PC-3 (cell line): ENCODE measurements at regions not wholly inside any gene's neighbourhood (a gene's known extent, or its start where the extent isn't known, plus 50 kb on each side); places are given as distances from the start of the nearest gene placed in this dataset.
A peak's percentile ranks its signal among the peaks of the same experiment; 100 is the strongest.

ENCODE experiments used
- ATAC-seq: fragments of 200-7000 bp; cut with Tn5 transposase; 2 replicates; pipeline ENCODE4 v1.9.1; 2020; ENCODE audit warnings: mild to moderate bottlenecking, moderate library complexity
- BruUV-seq: library from RNA; stranded (reverse); fragments of 400-500 nt; replicated peaks from 2 replicates; lab custom pipeline; 2021; lab: Mats Ljungman, UMichigan
- CTCF ChIA-PET: fragments of 300-600 bp; sonication (Branson Sonifier 250); formaldehyde crosslinking; loops from one replicate; lab custom pipeline; 2022; ENCODE audit warnings: antibody characterized with exemption; lab: Charles Lee
- POLR2A ChIA-PET: fragments of 300-600 bp; sonication (Branson Sonifier 250); formaldehyde crosslinking; loops from one replicate; lab custom pipeline; 2022; ENCODE audit warnings: antibody characterized with exemption; ENCODE audit not compliant: unreplicated experiment; lab: Charles Lee
- DNase-seq: peaks from one replicate; pipeline ENCODE4 v3.0.0-alpha.2; 2015
- H2AFZ ChIP-seq: fragments of 300-600 bp; sonication (generic); 2 replicates; pipeline ENCODE4 v1.6.0; 2016; ENCODE audit warnings: antibody characterized with exemption, low read length
- H3F3A ChIP-seq: fragments of 300-600 bp; sonication (generic); one replicate; pipeline ENCODE4 v1.6.0; 2017; ENCODE audit warnings: antibody characterized with exemption, low read length, control low read depth, mild to moderate bottlenecking; ENCODE audit not compliant: unreplicated experiment
- H3K27ac ChIP-seq: fragments of 300-600 bp; sonication (generic); 2 replicates; pipeline ENCODE4 v1.5.1; 2016; ENCODE audit warnings: mild to moderate bottlenecking, low read length
- H3K27me3 ChIP-seq: fragments of 300-600 bp; sonication (generic); 2 replicates; pipeline ENCODE4 v1.6.1; 2016; ENCODE audit warnings: low read length, mixed read lengths
- H3K36me3 ChIP-seq: fragments of 300-600 bp; sonication (generic); 2 replicates; pipeline ENCODE4 v1.6.1; 2016; ENCODE audit warnings: low read depth, mixed run types, low read length, mixed read lengths
- H3K4me1 ChIP-seq: fragments of 300-600 bp; sonication (generic); 2 replicates; pipeline ENCODE4 v1.5.1; 2016; ENCODE audit warnings: low read length; ENCODE audit not compliant: insufficient read depth
- H3K4me2 ChIP-seq: fragments of 300-600 bp; sonication (generic); 2 replicates; pipeline ENCODE4 v1.6.0; 2016; ENCODE audit warnings: low read length
- H3K4me3 ChIP-seq: fragments of 300-600 bp; sonication (generic); 2 replicates; pipeline ENCODE4 v1.5.1; 2016; ENCODE audit warnings: mild to moderate bottlenecking, low read length, mixed read lengths
- H3K79me2 ChIP-seq: fragments of 300-600 bp; sonication (generic); 2 replicates; pipeline ENCODE4 v1.6.1; 2017; ENCODE audit warnings: low read length, mixed read lengths
- H3K9ac ChIP-seq: fragments of 300-600 bp; sonication (generic); 2 replicates; pipeline ENCODE4 v1.6.0; 2016; ENCODE audit warnings: mild to moderate bottlenecking, low read length
- H3K9me2 ChIP-seq: fragments of 300-600 bp; sonication (generic); replicated peaks from 2 replicates; pipeline ENCODE4 v1.6.1; 2016; ENCODE audit warnings: mixed run types, low read length, mixed read lengths
- H3K9me3 ChIP-seq: fragments of 300-600 bp; sonication (generic); 2 replicates; pipeline ENCODE4 v1.6.1; 2016; ENCODE audit warnings: low read length, mixed read lengths
- H4K20me1 ChIP-seq: fragments of 300-600 bp; sonication (generic); 2 replicates; pipeline ENCODE4 v1.6.1; 2016; ENCODE audit warnings: low read length, mixed read lengths
- CTCF ChIP-seq: fragments of 300-600 bp; sonication (generic); conservative IDR thresholded peaks from 2 replicates; pipeline ENCODE4 v1.5.1; 2017; ENCODE audit warnings: antibody characterized with exemption, low read depth, mild to moderate bottlenecking, low read length
- EZH2 ChIP-seq: fragments of 300-600 bp; sonication (generic); IDR thresholded peaks from one replicate; pipeline ENCODE4 v1.6.1; 2017; ENCODE audit warnings: antibody characterized with exemption, mild to moderate bottlenecking, low read length; ENCODE audit not compliant: unreplicated experiment
- EZH2phosphoT487 ChIP-seq: fragments of 300-600 bp; sonication (generic); IDR thresholded peaks from 2 replicates; pipeline ENCODE4 v1.6.1; 2018; ENCODE audit warnings: mild to moderate bottlenecking, antibody characterized with exemption, low read length, borderline replicate concordance
- intact Hi-C: fragments of 100-400 bp; cut with micrococcal nuclease; formaldehyde crosslinking; loops from 2 replicates; pipeline ENCODE4 v1.9.0; 2023

GRCh38 chr15:39250001-39250400 lies 330.9 kb upstream of the THBS1 start:
- H2AFZ ChIP-seq = no peak overlapping the region
- H3K27ac ChIP-seq = no peak overlapping the region
- no peaks in the 10 kb centered on the region for H3K9me3 ChIP-seq
- ChIA-PET POLR2A (no interaction called here), CTCF (no interaction called here)
- no peaks in the 10 kb centered on the region for H3F3A ChIP-seq
- BruUV-seq = no TSS peak
- intact Hi-C loops = no loop called here
- ATAC-seq (no peak), DNase-seq (no peak)
- H3K27me3 ChIP-seq = no peaks in the 10 kb centered on the region
- no peak overlapping the region for H3K4me2 ChIP-seq
- no peaks in the 10 kb centered on the region for H4K20me1 ChIP-seq
- peaks cover 46% of the 10 kb centered on the region for H3K4me1 ChIP-seq
- no peak overlapping the region for H3K9ac ChIP-seq
- no peaks in the 10 kb centered on the region for H3K36me3 ChIP-seq
- no peak overlapping the region for H3K4me3 ChIP-seq
- H3K79me2 ChIP-seq = no peaks in the 10 kb centered on the region
- TF ChIP-seq EZH2 = no peak
- TF ChIP-seq CTCF = no peak
- no peak for TF ChIP-seq EZH2phosphoT487
- H3K9me2 ChIP-seq = no peaks in the 10 kb centered on the region

DNA sequence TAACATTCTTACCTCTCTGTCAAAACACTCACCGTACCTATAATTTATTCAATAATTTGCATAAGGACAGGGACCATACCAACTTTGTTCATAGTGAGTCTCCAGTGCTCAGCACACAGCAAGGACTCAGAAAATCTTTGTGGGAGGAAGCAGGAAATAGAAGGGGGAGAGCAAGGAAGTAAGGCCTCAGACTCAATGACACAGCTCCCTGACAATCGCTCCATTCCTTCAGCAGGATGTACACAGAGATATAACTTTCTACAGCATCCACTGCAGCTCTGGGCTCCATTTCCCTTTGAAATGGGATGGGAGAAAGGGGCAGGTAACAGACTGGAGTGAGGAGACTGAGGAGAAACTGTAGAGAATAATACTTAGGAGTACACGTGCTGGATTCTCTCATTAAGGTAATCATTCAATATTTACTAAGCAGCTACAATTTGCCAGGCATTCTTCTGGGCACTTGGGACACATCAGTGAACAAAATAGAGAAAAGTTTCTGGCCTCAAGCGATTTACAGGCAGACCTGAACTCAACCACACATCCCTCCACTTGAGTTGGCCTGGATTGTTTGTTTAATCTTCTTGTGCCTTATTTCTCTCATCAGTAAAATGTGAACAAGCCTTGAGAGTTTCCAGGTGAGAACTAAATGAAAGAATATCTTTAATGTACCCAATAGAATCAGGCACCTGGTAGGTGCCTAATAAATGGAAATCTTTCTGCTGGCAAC lies 330.3 kb upstream of the THBS1 start:
- POLR2A ChIA-PET = no interaction called here
- peak; percentile 15 for DNase-seq
- BruUV-seq = no TSS peak
- Histone ChIP-seq H3K9ac (no peak overlapping the region), H3K4me1 (peaks cover 39% of the 10 kb centered on the region), H2AFZ (no peak overlapping the region), H3K9me3 (no peaks in the 10 kb centered on the region), H3K27me3 (no peaks in the 10 kb centered on the region), H3K9me2 (no peaks in the 10 kb centered on the region), H3K4me3 (no peak overlapping the region), H3K27ac (no peak overlapping the region; the same call in 1 of the 2 replicates), H3K79me2 (no peaks in the 10 kb centered on the region), H4K20me1 (no peaks in the 10 kb centered on the region), H3K36me3 (no peaks in the 10 kb centered on the region), H3F3A (no peaks in the 10 kb centered on the region), H3K4me2 (no peak overlapping the region)
- intact Hi-C loops = no loop called here
- CTCF ChIA-PET = no interaction called here
- TF ChIP-seq CTCF (no peak), EZH2 (no peak), EZH2phosphoT487 (no peak)
- no peak for ATAC-seq

GRCh38 chr15:39251413-39252133 lies 329.3 kb upstream of the THBS1 start:
- H3K4me2 ChIP-seq = no peak overlapping the region
- TF ChIP-seq CTCF (no peak), EZH2phosphoT487 (no peak), EZH2 (no peak)
- POLR2A ChIA-PET = no interaction called here
- peaks cover 30% of the 10 kb centered on the region for H3K4me1 ChIP-seq
- H3K9ac ChIP-seq = no peak overlapping the region
- H3K36me3 ChIP-seq = no peaks in the 10 kb centered on the region
- no peaks in the 10 kb centered on the region for H3F3A ChIP-seq
- no peak overlapping the region for H3K4me3 ChIP-seq
- no peaks in the 10 kb centered on the region for H3K27me3 ChIP-seq
- intact Hi-C loops = no loop called here
- no peak overlapping the region for H3K27ac ChIP-seq
- H3K9me3 ChIP-seq = no peaks in the 10 kb centered on the region
- no peak overlapping the region for H2AFZ ChIP-seq
- BruUV-seq = no TSS peak
- DNase-seq (no peak), ATAC-seq (no peak)
- CTCF ChIA-PET = no interaction called here
- H3K9me2 ChIP-seq = no peaks in the 10 kb centered on the region
- H4K20me1 ChIP-seq = no peaks in the 10 kb centered on the region
- no peaks in the 10 kb centered on the region for H3K79me2 ChIP-seq
